RWPE2 (cell line): ENCODE measurements at regions not wholly inside any gene's neighbourhood (a gene's known extent, or its start where the extent isn't known, plus 50 kb on each side); places are given as distances from the start of the nearest gene placed in this dataset.

Experiments
- ATAC-seq: fragments of 200-7000 bp; cut with Tn5 transposase; 3 replicates; pipeline ENCODE4 v1.9.1; 2021; ENCODE audit warnings: low read depth
- DNase-seq: peaks from one replicate; pipeline ENCODE4 v3.0.0-alpha.2; 2020; ENCODE audit warnings: low spot score
- H3K27ac ChIP-seq: fragments of 450-650 bp; 2 replicates; pipeline ENCODE4 v1.5.1; 2017; ENCODE audit warnings: mild to moderate bottlenecking; ENCODE audit not compliant: poor library complexity, severe bottlenecking
- H3K27me3 ChIP-seq: fragments of 250-450 bp; sonication (Bioruptor Pico); 2 replicates; pipeline ENCODE4 v1.5.1; 2021; ENCODE audit warnings: mild to moderate bottlenecking, moderate library complexity; ENCODE audit not compliant: insufficient read depth, poor library complexity, severe bottlenecking
- H3K36me3 ChIP-seq: fragments of 250-450 bp; sonication (Bioruptor Pico); 2 replicates; pipeline ENCODE4 v1.5.1; 2020; ENCODE audit warnings: low read depth, mild to moderate bottlenecking, moderate library complexity
- H3K4me1 ChIP-seq: fragments of 250-450 bp; sonication (Bioruptor Pico); 2 replicates; pipeline ENCODE4 v1.5.1; 2021; ENCODE audit warnings: mild to moderate bottlenecking, moderate library complexity; ENCODE audit not compliant: insufficient read depth, poor library complexity, severe bottlenecking
- H3K4me3 ChIP-seq: fragments of 250-450 bp; sonication (Bioruptor Pico); 2 replicates; pipeline ENCODE4 v1.5.1; 2021; ENCODE audit warnings: mild to moderate bottlenecking, moderate library complexity; ENCODE audit not compliant: severe bottlenecking
- H3K9me3 ChIP-seq: fragments of 250-450 bp; sonication (Bioruptor Pico); 2 replicates; pipeline ENCODE4 v1.5.1; 2021; ENCODE audit warnings: mild to moderate bottlenecking, moderate library complexity; ENCODE audit not compliant: severe bottlenecking
- CTCF ChIP-seq: fragments of 450-650 bp; IDR thresholded peaks from one replicate; pipeline ENCODE4 v1.5.1; 2017; ENCODE audit warnings: mild to moderate bottlenecking, moderate library complexity; ENCODE audit not compliant: poor library complexity, severe bottlenecking

- H3K27me3 ChIP-seq, result no peaks in the 10 kb centered on the region
- no peaks in the 10 kb centered on the region for H3K9me3 ChIP-seq
- no peak overlapping the region for H3K27ac ChIP-seq
- H3K36me3 ChIP-seq, result no peaks in the 10 kb centered on the region
- ATAC-seq (no peak), DNase-seq (no peak)
- no peak for TF ChIP-seq CTCF
- H3K4me1 ChIP-seq, result no peaks in the 10 kb centered on the region
- no peak overlapping the region for H3K4me3 ChIP-seq
Observed at GRCh38 chr14:86838363-86838762, 1154.6 kb downstream of the GALC start.

GRCh38 chr14:86826661-86827060 lies 1166.3 kb downstream of the GALC start:
- H3K9me3 ChIP-seq, result no peaks in the 10 kb centered on the region
- no peak overlapping the region for H3K4me3 ChIP-seq
- no peaks in the 10 kb centered on the region for H3K27me3 ChIP-seq
- no peaks in the 10 kb centered on the region for H3K4me1 ChIP-seq
- no peak for TF ChIP-seq CTCF
- H3K36me3 ChIP-seq, result no peaks in the 10 kb centered on the region
- H3K27ac ChIP-seq, result no peak overlapping the region
- ATAC-seq (no peak), DNase-seq (no peak)

GRCh38 chr14:86824167-86824566 lies 1168.8 kb downstream of the GALC start:
- DNase-seq, result no peak

GRCh38 chr14:86823581-86823980 lies 1169.4 kb downstream of the GALC start:
- no peak overlapping the region for H3K27ac ChIP-seq
- TF ChIP-seq CTCF, result no peak
- DNase-seq (no peak), ATAC-seq (no peak)
- no peaks in the 10 kb centered on the region for H3K36me3 ChIP-seq
- H3K27me3 ChIP-seq, result no peaks in the 10 kb centered on the region
- H3K9me3 ChIP-seq, result no peaks in the 10 kb centered on the region
- no peaks in the 10 kb centered on the region for H3K4me1 ChIP-seq
- no peak overlapping the region for H3K4me3 ChIP-seq

More at GRCh38 chr14:86824167-86824566, 1168.8 kb downstream of the GALC start:
- Histone ChIP-seq H3K9me3 (no peaks in the 10 kb centered on the region), H3K4me3 (no peak overlapping the region), H3K27ac (no peak overlapping the region), H3K27me3 (no peaks in the 10 kb centered on the region), H3K4me1 (no peaks in the 10 kb centered on the region), H3K36me3 (no peaks in the 10 kb centered on the region)
- no peak for ATAC-seq
- no peak for TF ChIP-seq CTCF

- no peak for ATAC-seq
- Histone ChIP-seq H3K27me3 (peaks cover 10% of the 10 kb centered on the region), H3K27ac (no peak overlapping the region), H3K4me1 (no peaks in the 10 kb centered on the region), H3K9me3 (peaks cover 4% of the 10 kb centered on the region), H3K4me3 (no peak overlapping the region), H3K36me3 (no peaks in the 10 kb centered on the region)
- DNase-seq, result no peak
- TF ChIP-seq CTCF, result no peak
Observed at GRCh38 chr14:86815341-86815740, 1177.6 kb downstream of the GALC start.
